ENCODE measurements at regions not wholly inside any gene's neighbourhood (a gene's known extent, or its start where the extent isn't known, plus 50 kb on each side); places are given as distances from the start of the nearest gene placed in this dataset.

- no peak for DNase-seq
These were observed 146.6 kb upstream of the OTOS start for GRCh38 chr2:240287011-240287410.

GRCh38 chr2:240287496-240288086 lies 147.1 kb upstream of the OTOS start:
- no peak for DNase-seq

GRCh38 chr2:240288087-240288521 lies 147.4 kb upstream of the GPC1 start:
- DNase-seq = no peak

DNA sequence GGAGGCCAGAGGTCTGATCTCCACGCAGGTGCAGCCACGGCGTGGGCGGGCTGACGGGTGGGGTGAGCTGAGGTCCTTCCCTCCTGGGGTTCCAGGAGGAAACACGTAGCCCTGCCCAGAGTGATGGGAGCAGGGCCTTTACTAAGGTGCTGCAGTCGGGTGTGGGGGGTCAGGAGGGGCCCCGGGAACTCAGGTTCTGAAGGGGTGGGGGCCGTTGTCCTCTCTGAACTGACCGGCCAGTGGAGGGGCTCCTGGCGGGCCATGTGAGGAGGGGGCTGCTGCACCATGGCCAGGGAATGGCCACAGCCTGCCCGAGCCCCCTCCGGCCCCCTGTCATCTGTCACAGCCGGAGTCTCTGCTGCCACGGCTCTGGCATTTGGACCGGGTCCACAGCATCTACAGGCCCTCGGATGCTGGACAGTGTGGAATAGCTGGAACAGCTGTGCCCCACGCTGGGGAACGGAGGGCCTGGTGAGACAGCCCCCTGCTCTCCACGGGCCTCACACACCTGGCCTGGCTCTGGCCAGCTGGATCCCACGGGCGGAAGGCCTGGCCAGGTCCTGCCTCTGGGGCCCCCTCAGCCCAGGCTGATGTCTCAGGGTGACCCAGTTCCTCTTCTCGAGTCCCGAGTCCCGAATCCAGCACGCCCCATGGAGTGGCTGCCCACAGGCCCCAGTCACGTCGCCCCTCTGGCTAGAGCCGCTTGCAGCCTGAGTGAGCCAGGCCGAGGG lies 145.6 kb upstream of the GPC1 start:
- no peak for DNase-seq

DNA sequence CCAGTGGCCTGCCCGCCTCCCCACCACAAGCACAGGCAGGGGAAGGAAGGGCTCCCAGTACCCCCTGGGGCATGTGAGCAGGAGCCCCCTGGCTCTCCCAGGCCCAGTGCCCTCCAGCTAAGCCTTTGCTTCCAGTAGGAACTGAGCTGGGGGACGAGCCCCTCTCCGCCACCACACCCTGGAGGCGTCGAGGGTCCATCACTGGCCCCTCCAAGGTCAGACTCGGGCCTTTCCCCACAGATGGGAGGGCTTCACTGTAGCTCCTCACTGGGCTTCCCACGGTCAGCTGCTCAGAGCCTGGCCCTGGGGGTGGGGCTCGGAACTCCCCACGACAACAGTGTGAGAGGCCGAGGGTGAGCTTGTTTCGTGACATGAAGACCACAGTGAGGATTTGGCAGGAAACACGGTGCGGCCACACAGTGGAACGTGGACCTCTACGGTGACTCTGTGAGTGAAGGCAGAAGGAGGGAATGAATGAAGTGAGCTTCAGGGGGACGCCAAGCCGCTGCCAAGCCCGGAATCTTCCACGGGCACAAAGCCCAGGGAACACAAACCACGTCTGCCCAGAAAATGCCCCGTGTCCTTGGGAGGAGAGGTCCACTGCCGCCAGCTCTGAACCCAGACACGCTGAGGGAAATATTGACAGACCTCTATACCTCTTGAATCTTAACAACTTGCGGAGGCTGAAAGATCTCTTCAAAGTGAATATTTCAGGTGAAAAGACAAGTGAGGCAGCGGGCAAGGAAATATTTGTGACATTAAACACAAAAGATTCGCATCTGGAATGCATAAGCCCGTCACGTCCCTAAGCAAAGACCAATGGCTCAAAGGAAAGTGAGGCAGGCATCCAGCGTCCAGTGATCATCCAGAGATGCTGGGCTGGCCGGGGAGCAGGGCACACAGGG lies 144.8 kb upstream of the GPC1 start:
- DNase-seq = no peak

- DNase-seq = no peak
These were observed 144.0 kb upstream of the GPC1 start for GRCh38 chr2:240291337-240292034.

- no peak for DNase-seq
These were observed 143.4 kb upstream of the GPC1 start for GRCh38 chr2:240292035-240292574.

DNA sequence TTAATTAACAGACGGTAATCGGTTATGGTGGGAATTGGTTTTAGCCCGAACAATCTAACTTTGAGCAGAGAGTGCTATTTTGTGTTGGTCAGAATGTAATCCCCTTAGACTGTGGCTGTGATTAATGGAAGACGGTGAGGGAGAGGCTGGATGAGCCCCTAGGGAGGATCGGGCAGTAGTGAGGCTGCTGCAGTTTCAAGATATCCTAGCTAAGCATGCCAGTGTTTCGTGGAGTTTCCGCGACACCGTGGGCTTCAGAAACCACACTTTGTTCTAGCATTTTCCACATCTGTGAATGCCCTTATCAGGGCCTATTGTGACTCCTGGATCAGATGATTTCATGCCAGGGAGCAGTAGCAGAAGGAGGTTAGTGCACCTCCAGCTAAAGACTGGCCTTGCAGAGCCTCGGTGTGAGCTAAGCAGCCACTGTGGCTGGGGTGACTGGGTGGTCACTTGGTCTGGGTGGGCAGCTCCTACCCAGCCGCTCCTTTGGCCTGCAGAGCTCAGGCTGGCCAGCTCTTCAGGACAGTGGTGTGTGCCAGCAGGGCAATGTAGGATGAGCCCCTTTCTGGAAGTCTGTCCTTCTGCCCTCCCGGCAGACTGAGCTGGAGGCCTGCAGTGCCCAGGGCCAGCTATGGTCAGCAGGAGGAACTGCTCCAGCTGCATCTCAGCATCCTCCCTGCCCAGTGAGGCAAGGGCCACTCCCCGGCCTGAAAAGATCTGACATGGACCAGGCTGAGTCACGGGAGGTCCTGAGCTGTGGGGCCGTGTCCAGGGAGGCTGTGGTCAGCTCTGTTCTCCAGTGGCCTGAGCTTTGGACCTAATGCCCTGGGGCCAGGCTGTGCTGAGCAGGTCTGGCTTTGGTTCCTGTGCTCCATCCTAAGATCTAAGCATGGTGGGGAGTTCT lies 142.6 kb upstream of the GPC1 start:
- DNase-seq = no peak

DNA sequence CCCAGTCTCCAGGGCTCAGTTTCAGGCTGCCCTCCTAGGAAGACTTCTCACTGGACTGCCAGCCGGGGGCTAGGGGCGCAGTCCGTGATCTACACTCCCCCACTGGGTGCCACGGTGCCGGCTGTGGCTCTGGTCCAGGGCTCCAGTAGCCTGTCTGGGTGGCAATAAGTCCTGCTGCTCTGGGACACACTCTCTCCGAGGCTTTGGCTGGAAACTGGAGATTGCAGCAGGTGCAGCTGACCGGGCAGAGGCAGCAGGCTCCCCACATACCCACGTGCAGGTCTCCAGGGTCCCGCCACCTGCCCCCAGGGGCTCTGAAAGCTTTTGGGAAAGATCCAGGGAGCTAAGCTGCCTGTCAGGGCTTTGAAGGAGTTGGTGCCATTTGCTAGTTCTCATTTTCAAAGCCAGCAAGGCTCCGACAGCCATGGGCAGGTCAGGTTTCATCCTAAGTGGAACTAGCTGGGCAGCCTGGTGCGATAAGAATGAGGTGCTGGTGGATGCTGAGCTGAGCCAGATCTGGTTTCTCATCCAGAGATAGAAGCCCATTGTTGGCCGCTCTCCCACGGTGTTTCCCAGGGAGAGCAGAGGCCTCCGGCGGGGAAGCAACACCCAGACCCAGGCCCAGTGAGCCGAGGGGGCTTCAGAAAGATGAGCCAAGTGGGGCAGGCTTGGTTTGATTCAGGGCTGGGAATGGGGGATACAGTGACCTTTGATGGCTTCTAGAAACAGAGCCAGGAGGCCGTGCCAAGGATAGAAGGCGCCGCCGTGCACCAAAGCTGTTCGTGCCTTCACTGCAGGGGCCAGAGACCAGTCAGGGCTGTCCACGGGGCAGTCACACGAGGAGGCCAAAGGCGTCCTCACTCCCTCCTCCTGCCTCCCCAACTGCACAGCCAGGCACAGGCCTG lies 141.7 kb upstream of the GPC1 start:
- DNase-seq = peak; percentile 15

DNA sequence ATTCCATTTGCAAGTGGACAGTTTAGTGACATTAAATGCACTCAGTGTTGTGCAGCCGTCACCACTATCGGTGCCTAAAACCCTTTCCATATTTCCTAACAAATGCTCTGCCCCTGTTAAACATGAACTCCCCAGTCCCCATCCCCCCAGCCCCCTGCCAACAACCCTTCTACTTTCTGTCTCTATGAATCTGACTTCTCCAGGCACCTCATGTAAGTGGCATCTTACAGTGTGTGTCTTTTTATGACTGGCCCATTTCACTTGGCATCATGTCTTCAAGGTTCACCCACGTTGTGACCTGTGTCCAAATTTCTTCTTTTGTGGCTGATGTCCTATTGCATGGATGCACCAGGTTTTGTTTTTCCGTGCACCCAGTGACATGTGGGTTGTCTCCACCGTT lies 140.9 kb upstream of the GPC1 start:
- DNase-seq = no peak

DNA sequence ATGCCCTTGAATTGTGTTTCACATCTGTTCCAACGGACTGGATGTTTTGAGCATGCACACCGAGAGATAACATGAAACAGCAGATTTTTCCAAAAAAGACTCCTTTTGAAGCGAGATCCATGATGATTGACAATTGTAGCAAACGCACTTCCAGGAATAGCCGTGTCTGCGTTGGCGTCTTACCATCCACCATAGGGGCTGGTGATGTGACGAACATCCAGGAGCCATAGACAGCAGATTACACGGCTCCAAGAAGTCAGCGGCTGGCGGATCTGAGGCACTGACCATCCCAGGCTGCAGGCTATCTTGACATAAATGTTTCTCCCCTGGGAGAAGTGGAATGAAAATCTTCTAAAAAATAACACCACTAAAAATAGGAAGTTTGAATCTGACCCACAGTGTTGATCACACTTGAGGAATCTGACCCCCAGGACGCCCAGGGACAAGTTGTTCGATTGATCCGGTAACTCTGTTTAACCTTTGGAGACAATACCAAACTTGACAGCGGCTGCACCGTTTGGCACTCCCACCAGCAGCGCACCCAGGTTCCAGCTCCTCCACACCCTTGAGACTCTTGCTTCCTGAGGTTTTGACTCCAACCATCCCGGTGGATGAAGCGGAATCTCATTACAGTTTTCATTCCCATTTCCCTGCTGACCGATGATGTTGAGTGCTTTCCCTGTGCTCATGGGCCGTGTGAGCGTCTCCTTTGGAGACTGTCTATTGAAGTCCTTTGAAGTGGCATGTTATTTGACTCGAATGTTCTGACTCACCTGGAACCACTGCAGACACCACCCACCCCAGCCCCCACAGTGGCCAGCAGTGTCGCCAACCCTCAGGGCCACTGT lies 140.0 kb upstream of the GPC1 start:
- DNase-seq = no peak

- DNase-seq = no peak
These were observed 139.4 kb upstream of the GPC1 start for GRCh38 chr2:240296104-240296406.

- no peak for DNase-seq
These were observed 138.8 kb upstream of the GPC1 start for GRCh38 chr2:240296476-240297255.

DNA sequence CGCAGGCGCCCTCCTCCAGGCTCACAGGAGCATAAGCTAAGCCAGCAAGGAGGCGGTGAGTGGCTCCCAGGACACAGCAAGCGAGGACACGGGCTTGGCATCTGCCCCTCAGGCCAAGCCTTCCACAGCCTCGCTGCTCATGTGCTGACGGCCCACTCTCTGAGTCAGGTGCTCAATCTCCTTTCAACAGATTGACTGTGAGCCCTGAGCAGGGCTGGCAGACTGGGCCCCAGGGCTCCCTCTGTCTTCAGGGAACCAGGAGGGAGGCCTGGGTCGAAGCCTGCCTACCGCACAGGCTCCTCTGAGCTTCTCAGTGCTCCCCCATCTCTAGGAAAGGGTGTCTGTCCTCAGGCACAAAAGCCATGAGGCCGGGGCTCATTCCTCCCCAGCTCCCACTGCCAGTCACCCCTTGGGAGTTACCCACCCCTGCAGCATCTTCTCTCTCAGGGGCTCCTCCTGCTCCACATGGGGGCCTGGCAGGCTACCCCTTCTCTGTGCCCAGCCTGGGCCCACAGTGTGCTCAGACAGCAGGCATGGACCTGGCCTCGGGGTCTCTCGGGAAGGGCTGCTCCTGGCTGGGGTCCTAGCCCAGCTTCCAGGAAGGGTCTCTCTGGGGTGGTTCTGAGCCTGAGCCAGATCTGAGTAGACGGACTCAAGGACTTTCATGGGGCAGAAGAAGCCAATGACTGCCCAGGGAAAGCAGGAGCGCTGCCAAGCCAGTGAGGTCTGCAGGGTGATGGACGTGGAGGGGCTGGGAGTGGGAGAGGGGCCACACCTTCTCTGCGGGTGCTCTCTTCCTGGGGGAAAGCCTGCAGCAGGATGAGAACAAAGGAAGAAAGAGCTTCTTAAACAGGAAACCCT lies 138.0 kb upstream of the GPC1 start:
- no peak for DNase-seq

GRCh38 chr2:240298117-240298790 lies 137.2 kb upstream of the GPC1 start:
- no peak for DNase-seq

DNA sequence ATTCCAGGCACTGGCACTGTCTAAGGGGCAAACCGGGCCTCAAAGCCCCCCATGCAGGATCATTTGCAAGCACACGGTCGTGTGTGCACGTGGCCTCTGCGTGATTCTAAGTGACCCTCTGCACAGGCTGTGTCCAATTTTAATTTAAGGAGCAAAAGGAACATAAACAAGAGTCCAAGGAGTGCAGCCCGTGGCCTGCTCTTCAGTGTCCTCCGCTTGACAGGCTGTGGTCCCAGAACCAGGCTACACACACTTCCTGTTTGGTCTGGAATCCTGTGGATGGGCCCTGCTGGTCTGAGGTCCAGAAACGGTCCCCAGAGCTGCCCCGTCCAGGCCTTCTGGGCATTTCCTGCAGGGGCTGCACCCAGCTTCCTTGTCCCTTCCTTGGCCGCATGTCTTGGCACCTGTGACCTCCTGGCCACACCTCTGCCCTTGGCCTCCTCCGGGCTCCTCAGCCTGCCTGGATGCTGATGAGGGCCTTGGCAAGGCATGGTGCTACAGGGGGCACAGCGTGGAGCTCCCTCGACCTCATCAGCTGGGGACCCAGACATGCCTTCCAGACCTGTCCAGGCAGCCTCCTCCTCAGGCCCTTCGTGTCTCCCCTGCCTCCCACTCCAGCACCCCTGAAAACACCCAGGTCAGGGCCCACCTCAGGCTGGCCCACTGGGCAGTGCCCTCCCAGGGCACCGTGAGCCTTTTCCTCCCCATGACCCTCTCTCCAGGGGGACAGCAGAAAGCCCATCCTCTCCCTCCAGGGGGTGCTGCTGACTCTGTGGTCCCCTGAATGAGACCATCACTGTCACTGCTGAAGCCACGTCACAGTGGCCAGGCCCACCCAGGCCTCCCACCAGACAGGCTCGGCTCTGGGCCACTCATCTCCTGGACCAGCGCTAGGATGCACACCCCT lies 136.4 kb upstream of the GPC1 start:
- DNase-seq = no peak

Measured in hindlimb muscle (tissue), 1 donor.